PC-3 (cell line): ENCODE measurements at regions not wholly inside any gene's neighbourhood (a gene's known extent, or its start where the extent isn't known, plus 50 kb on each side); places are given as distances from the start of the nearest gene placed in this dataset.

ENCODE experiments used
- ATAC-seq: fragments of 200-7000 bp; cut with Tn5 transposase; 2 replicates; pipeline ENCODE4 v1.9.1; 2020; ENCODE audit warnings: mild to moderate bottlenecking, moderate library complexity
- BruUV-seq: library from RNA; stranded (reverse); fragments of 400-500 nt; replicated peaks from 2 replicates; lab custom pipeline; 2021; lab: Mats Ljungman, UMichigan
- CTCF ChIA-PET: fragments of 300-600 bp; sonication (Branson Sonifier 250); formaldehyde crosslinking; loops from one replicate; lab custom pipeline; 2022; ENCODE audit warnings: antibody characterized with exemption; lab: Charles Lee
- POLR2A ChIA-PET: fragments of 300-600 bp; sonication (Branson Sonifier 250); formaldehyde crosslinking; loops from one replicate; lab custom pipeline; 2022; ENCODE audit warnings: antibody characterized with exemption; ENCODE audit not compliant: unreplicated experiment; lab: Charles Lee
- DNase-seq: peaks from one replicate; pipeline ENCODE4 v3.0.0-alpha.2; 2015
- H2AFZ ChIP-seq: fragments of 300-600 bp; sonication (generic); 2 replicates; pipeline ENCODE4 v1.6.0; 2016; ENCODE audit warnings: antibody characterized with exemption, low read length
- H3F3A ChIP-seq: fragments of 300-600 bp; sonication (generic); one replicate; pipeline ENCODE4 v1.6.0; 2017; ENCODE audit warnings: antibody characterized with exemption, low read length, control low read depth, mild to moderate bottlenecking; ENCODE audit not compliant: unreplicated experiment
- H3K27ac ChIP-seq: fragments of 300-600 bp; sonication (generic); 2 replicates; pipeline ENCODE4 v1.5.1; 2016; ENCODE audit warnings: mild to moderate bottlenecking, low read length
- H3K27me3 ChIP-seq: fragments of 300-600 bp; sonication (generic); 2 replicates; pipeline ENCODE4 v1.6.1; 2016; ENCODE audit warnings: low read length, mixed read lengths
- H3K36me3 ChIP-seq: fragments of 300-600 bp; sonication (generic); 2 replicates; pipeline ENCODE4 v1.6.1; 2016; ENCODE audit warnings: low read depth, mixed run types, low read length, mixed read lengths
- H3K4me1 ChIP-seq: fragments of 300-600 bp; sonication (generic); 2 replicates; pipeline ENCODE4 v1.5.1; 2016; ENCODE audit warnings: low read length; ENCODE audit not compliant: insufficient read depth
- H3K4me2 ChIP-seq: fragments of 300-600 bp; sonication (generic); 2 replicates; pipeline ENCODE4 v1.6.0; 2016; ENCODE audit warnings: low read length
- H3K4me3 ChIP-seq: fragments of 300-600 bp; sonication (generic); 2 replicates; pipeline ENCODE4 v1.5.1; 2016; ENCODE audit warnings: mild to moderate bottlenecking, low read length, mixed read lengths
- H3K79me2 ChIP-seq: fragments of 300-600 bp; sonication (generic); 2 replicates; pipeline ENCODE4 v1.6.1; 2017; ENCODE audit warnings: low read length, mixed read lengths
- H3K9ac ChIP-seq: fragments of 300-600 bp; sonication (generic); 2 replicates; pipeline ENCODE4 v1.6.0; 2016; ENCODE audit warnings: mild to moderate bottlenecking, low read length
- H3K9me2 ChIP-seq: fragments of 300-600 bp; sonication (generic); replicated peaks from 2 replicates; pipeline ENCODE4 v1.6.1; 2016; ENCODE audit warnings: mixed run types, low read length, mixed read lengths
- H3K9me3 ChIP-seq: fragments of 300-600 bp; sonication (generic); 2 replicates; pipeline ENCODE4 v1.6.1; 2016; ENCODE audit warnings: low read length, mixed read lengths
- H4K20me1 ChIP-seq: fragments of 300-600 bp; sonication (generic); 2 replicates; pipeline ENCODE4 v1.6.1; 2016; ENCODE audit warnings: low read length, mixed read lengths
- CTCF ChIP-seq: fragments of 300-600 bp; sonication (generic); conservative IDR thresholded peaks from 2 replicates; pipeline ENCODE4 v1.5.1; 2017; ENCODE audit warnings: antibody characterized with exemption, low read depth, mild to moderate bottlenecking, low read length
- EZH2 ChIP-seq: fragments of 300-600 bp; sonication (generic); IDR thresholded peaks from one replicate; pipeline ENCODE4 v1.6.1; 2017; ENCODE audit warnings: antibody characterized with exemption, mild to moderate bottlenecking, low read length; ENCODE audit not compliant: unreplicated experiment
- EZH2phosphoT487 ChIP-seq: fragments of 300-600 bp; sonication (generic); IDR thresholded peaks from 2 replicates; pipeline ENCODE4 v1.6.1; 2018; ENCODE audit warnings: mild to moderate bottlenecking, antibody characterized with exemption, low read length, borderline replicate concordance
- intact Hi-C: fragments of 100-400 bp; cut with micrococcal nuclease; formaldehyde crosslinking; loops from 2 replicates; pipeline ENCODE4 v1.9.0; 2023

DNA sequence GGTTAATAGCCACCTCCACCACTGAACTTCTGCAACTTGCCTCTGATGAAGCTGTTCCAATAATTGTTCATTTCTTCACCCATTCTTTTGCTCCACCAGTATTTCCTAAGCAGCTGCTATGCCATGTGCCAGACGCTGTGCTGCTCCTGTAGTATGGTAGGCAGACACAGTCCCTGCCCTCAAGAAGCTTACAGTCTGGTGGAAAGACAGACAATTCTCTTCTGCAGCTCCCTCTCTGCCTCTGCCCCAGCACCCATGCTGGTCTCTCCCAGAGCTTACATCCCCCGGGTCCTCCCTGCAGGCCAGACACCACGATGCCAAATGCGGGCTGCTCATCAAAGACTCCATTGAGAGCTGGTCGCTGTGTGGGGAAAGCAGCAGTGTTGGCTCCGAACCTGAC lies 111.6 kb upstream of the ESRRB start:
- no peaks in the 10 kb centered on the region for H3K27me3 ChIP-seq
- no peaks in the 10 kb centered on the region for H3K79me2 ChIP-seq
- H3K9me2 ChIP-seq, result no peaks in the 10 kb centered on the region
- no peaks in the 10 kb centered on the region for H3K36me3 ChIP-seq
- H3K9ac ChIP-seq, result no peak overlapping the region
- no peaks in the 10 kb centered on the region for H3K4me1 ChIP-seq
- intact Hi-C loops, result no loop called here
- H3K27ac ChIP-seq, result no peak overlapping the region
- H3K4me2 ChIP-seq, result no peak overlapping the region
- POLR2A ChIA-PET, result no interaction called here
- H3K9me3 ChIP-seq, result no peaks in the 10 kb centered on the region
- no peak overlapping the region for H3K4me3 ChIP-seq
- no TSS peak for BruUV-seq
- no peak for TF ChIP-seq CTCF
- no peak for TF ChIP-seq EZH2phosphoT487
- no peak for TF ChIP-seq EZH2
- no peaks in the 10 kb centered on the region for H4K20me1 ChIP-seq
- H2AFZ ChIP-seq, result no peak overlapping the region
- no peak for ATAC-seq
- no peaks in the 10 kb centered on the region for H3F3A ChIP-seq
- CTCF ChIA-PET, result no interaction called here
- DNase-seq, result no peak

GRCh38 chr14:76267322-76268046 lies 108.5 kb upstream of the ESRRB start:
- no peak overlapping the region for H3K4me2 ChIP-seq
- TF ChIP-seq EZH2, result no peak
- TF ChIP-seq EZH2phosphoT487, result no peak
- no peak for TF ChIP-seq CTCF
- no peaks in the 10 kb centered on the region for H4K20me1 ChIP-seq
- no peaks in the 10 kb centered on the region for H3K4me1 ChIP-seq
- ATAC-seq (no peak), DNase-seq (no peak)
- H3K9ac ChIP-seq, result no peak overlapping the region
- no peaks in the 10 kb centered on the region for H3K79me2 ChIP-seq
- no peaks in the 10 kb centered on the region for H3K9me2 ChIP-seq
- BruUV-seq, result no TSS peak
- H3K27me3 ChIP-seq, result peaks cover 4% of the 10 kb centered on the region; the same call in 1 of the 2 replicates
- H3K9me3 ChIP-seq, result no peaks in the 10 kb centered on the region
- H3K36me3 ChIP-seq, result no peaks in the 10 kb centered on the region
- CTCF ChIA-PET, result no interaction called here
- H3K4me3 ChIP-seq, result no peak overlapping the region
- intact Hi-C loops, result no loop called here
- POLR2A ChIA-PET, result no interaction called here
- H3K27ac ChIP-seq, result no peak overlapping the region
- no peaks in the 10 kb centered on the region for H3F3A ChIP-seq
- H2AFZ ChIP-seq, result no peak overlapping the region

- H3K4me1 ChIP-seq, result no peaks in the 10 kb centered on the region
- no peaks in the 10 kb centered on the region for H3K79me2 ChIP-seq
- H3K27me3 ChIP-seq, result peaks cover 4% of the 10 kb centered on the region; the same call in 1 of the 2 replicates
- H3K4me2 ChIP-seq, result no peak overlapping the region
- H3K9me3 ChIP-seq, result no peaks in the 10 kb centered on the region
- no peak overlapping the region for H3K9ac ChIP-seq
- no peaks in the 10 kb centered on the region for H4K20me1 ChIP-seq
- no peak overlapping the region for H2AFZ ChIP-seq
- H3K4me3 ChIP-seq, result no peak overlapping the region
- no peaks in the 10 kb centered on the region for H3K9me2 ChIP-seq
- no peaks in the 10 kb centered on the region for H3F3A ChIP-seq
- DNase-seq, result no peak
- no peak overlapping the region for H3K27ac ChIP-seq
- POLR2A ChIA-PET, result no interaction called here
- intact Hi-C loops, result no loop called here
- CTCF ChIA-PET, result no interaction called here
- no peaks in the 10 kb centered on the region for H3K36me3 ChIP-seq
- TF ChIP-seq EZH2 (no peak), EZH2phosphoT487 (no peak), CTCF (no peak)
- no peak for ATAC-seq
- no TSS peak for BruUV-seq
Measured at GRCh38 chr14:76268047-76268431, 107.9 kb upstream of the ESRRB start.
